ENCODE measurements at regions not wholly inside any gene's neighbourhood (a gene's known extent, or its start where the extent isn't known, plus 50 kb on each side); places are given as distances from the start of the nearest gene placed in this dataset.
"Not testable (repeated sequence)": the region's sequence is repeated elsewhere in the genome, so short reads cannot be mapped to it uniquely, and the experiment has no call there.

DNA sequence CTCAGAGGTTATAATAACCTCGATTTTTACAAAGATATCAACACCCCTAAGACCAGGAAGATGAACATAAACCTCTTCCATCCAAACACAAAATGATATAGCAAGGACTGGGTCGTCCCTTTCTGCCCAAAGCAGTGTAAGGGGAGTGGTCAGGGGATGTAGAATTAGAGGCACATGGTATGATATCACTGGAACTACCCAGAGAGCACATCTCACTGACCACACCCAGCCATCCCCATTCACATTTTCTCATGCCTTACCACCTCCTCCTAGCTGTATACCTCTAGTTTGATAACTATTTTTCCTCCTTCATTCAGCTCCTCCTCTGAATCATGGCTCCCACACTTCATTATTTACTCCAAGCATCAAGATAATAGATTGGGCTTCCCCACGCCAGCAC is 152.6 kb downstream of the COPS8 start:
- Mint-ChIP-seq H3K4me3 (no peak overlapping the region), H3K36me3 (no peaks in the 10 kb centered on the region), H3K27me3 (ENCODE audit: low read depth in 3 of 3) (peaks cover 0 to 3% (median 1%) of the 10 kb centered on the region in 3 donors), H3K4me1 (no peaks in the 10 kb centered on the region), H3K9me3 (peaks cover 18 to 38% (median 36%) of the 10 kb centered on the region in 7 donors), H3K27ac (no peak overlapping the region)
- no peak overlapping the region for H2AFZ ChIP-seq (ENCODE audit: insufficient read depth, low read depth, low read length, poor library complexity, severe bottlenecking)
- DNase-seq: no peak
- H3K4me3 ChIP-seq (replicated peaks in 1 of 3; ENCODE audit: low read depth in 2 of 3, low read length in 3 of 3): no peak overlapping the region
- H4K20me1 ChIP-seq (ENCODE audit: insufficient read depth, low read length): no peaks in the 10 kb centered on the region
- no peaks in the 10 kb centered on the region for H3K4me1 ChIP-seq (ENCODE audit: control insufficient read depth in 1 of 2, insufficient read depth in 2 of 2, low read length in 2 of 2)
- H3K4me2 ChIP-seq (replicated peaks; ENCODE audit: extremely low read depth, low read length, poor library complexity, severe bottlenecking): no peak overlapping the region
- peaks cover 22 to 31% of the 10 kb centered on the region in 2 donors for H3K9me3 ChIP-seq (replicated peaks in 1 of 2; ENCODE audit: control insufficient read depth in 1 of 2, insufficient read depth in 1 of 2, low read length in 2 of 2)
- H3K27ac ChIP-seq (ENCODE audit: low read depth in 1 of 2, low read length in 2 of 2): no peak overlapping the region
- intact Hi-C loops (cut with micrococcal nuclease): no loop called here
- TF ChIP-seq, protein P1, sequence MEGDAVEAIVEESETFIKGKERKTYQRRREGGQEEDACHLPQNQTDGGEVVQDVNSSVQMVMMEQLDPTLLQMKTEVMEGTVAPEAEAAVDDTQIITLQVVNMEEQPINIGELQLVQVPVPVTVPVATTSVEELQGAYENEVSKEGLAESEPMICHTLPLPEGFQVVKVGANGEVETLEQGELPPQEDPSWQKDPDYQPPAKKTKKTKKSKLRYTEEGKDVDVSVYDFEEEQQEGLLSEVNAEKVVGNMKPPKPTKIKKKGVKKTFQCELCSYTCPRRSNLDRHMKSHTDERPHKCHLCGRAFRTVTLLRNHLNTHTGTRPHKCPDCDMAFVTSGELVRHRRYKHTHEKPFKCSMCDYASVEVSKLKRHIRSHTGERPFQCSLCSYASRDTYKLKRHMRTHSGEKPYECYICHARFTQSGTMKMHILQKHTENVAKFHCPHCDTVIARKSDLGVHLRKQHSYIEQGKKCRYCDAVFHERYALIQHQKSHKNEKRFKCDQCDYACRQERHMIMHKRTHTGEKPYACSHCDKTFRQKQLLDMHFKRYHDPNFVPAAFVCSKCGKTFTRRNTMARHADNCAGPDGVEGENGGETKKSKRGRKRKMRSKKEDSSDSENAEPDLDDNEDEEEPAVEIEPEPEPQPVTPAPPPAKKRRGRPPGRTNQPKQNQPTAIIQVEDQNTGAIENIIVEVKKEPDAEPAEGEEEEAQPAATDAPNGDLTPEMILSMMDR (IDR thresholded peaks at IDR 0.05): no peak
- peaks cover 0 to 3% of the 10 kb centered on the region in 2 donors for H3K27me3 ChIP-seq (ENCODE audit: control insufficient read depth in 2 of 2, insufficient read depth in 2 of 2, low read length in 2 of 2)
- no CpG with 5 or more reads among the region's 3 CpGs for WGBS (ENCODE audit: insufficient coverage)
- no peaks in the 10 kb centered on the region for H3K79me2 ChIP-seq (ENCODE audit: insufficient read depth, low read length)
- no peaks in the 10 kb centered on the region for H3K36me3 ChIP-seq (replicated peaks in 1 of 2; ENCODE audit: control insufficient read depth in 1 of 2, insufficient read depth in 2 of 2, low read length in 2 of 2)
- no peak overlapping the region for H3K9ac ChIP-seq (ENCODE audit: insufficient read depth, low read length, poor library complexity, severe bottlenecking)

DNA sequence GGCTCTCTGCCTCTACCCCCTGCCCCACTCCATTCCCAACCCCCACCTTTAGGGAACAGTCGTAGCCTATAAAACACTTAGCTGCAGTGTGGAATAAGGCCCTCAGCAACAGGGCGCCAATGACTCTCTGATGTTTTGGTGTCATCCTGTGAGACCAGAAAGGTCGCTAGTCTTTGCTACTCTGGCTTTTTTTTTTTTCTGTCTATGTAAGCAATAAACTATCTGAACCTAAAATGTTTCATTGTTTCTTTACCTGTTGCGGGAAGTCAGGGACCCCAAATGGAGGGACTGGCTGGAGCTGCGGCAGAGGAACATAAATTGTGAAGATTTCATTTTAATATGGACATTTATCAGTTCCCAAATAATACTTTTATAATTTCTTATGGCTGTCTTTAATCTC is 154.6 kb downstream of the COPS8 start:
- no peak overlapping the region for H3K4me3 Mint-ChIP-seq
- no peak overlapping the region for H3K27ac ChIP-seq (ENCODE audit: low read depth in 1 of 2, low read length in 2 of 2)
- no peaks in the 10 kb centered on the region for H3K79me2 ChIP-seq (ENCODE audit: insufficient read depth, low read length)
- no peak overlapping the region for H3K9ac ChIP-seq (ENCODE audit: insufficient read depth, low read length, poor library complexity, severe bottlenecking)
- H2AFZ ChIP-seq (ENCODE audit: insufficient read depth, low read depth, low read length, poor library complexity, severe bottlenecking): no peak overlapping the region
- TF ChIP-seq, protein P1 (IDR thresholded peaks at IDR 0.05): no peak
- DNase-seq: no peak
- H3K9me3 ChIP-seq (replicated peaks in 1 of 2; ENCODE audit: control insufficient read depth in 1 of 2, insufficient read depth in 1 of 2, low read length in 2 of 2): peaks cover 22 to 33% of the 10 kb centered on the region in 2 donors
- peaks cover 11% of the 10 kb centered on the region for H3K4me1 Mint-ChIP-seq
- no peaks in the 10 kb centered on the region for H3K36me3 ChIP-seq (replicated peaks in 1 of 2; ENCODE audit: control insufficient read depth in 1 of 2, insufficient read depth in 2 of 2, low read length in 2 of 2)
- H3K4me2 ChIP-seq (replicated peaks; ENCODE audit: extremely low read depth, low read length, poor library complexity, severe bottlenecking): no peak overlapping the region
- H3K27ac Mint-ChIP-seq: no peak overlapping the region
- no peaks in the 10 kb centered on the region for H4K20me1 ChIP-seq (ENCODE audit: insufficient read depth, low read length)
- H3K9me3 Mint-ChIP-seq: peaks cover 20 to 40% (median 38%) of the 10 kb centered on the region in 7 donors
- peaks cover 0 to 3% (median 1%) of the 10 kb centered on the region in 3 donors for H3K27me3 Mint-ChIP-seq (ENCODE audit: low read depth in 3 of 3)
- 100% methylated on average over 1 of the region's 5 CpGs for WGBS (ENCODE audit: insufficient coverage)
- no peak overlapping the region for H3K4me3 ChIP-seq (replicated peaks in 1 of 3; ENCODE audit: low read depth in 2 of 3, low read length in 3 of 3)
- peaks cover 0 to 10% of the 10 kb centered on the region in 2 donors for H3K4me1 ChIP-seq (ENCODE audit: control insufficient read depth in 1 of 2, insufficient read depth in 2 of 2, low read length in 2 of 2)
- intact Hi-C loops (cut with micrococcal nuclease): no loop called here
- no peaks in the 10 kb centered on the region for H3K27me3 ChIP-seq (ENCODE audit: control insufficient read depth in 2 of 2, insufficient read depth in 2 of 2, low read length in 2 of 2)
- H3K36me3 Mint-ChIP-seq: no peaks in the 10 kb centered on the region

DNA sequence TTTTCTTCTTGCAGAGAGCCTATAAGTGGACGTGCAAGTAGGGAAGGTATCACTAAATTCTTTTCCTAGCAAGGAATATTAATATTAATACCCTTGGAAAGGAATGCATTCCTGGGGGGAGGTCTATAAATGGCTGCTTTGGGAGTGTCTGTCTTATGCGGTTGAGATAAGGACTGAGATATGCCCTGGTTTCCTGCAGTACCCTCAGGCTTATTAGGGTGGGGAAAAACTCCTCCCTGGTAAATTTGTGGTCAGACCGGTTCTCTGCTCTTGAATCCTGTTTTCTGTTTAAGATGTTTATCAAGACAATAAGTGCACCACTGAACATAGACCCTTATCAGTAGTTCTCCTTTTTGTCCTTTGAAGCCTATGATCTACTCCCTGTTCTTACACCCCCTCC is 155.2 kb downstream of the COPS8 start:
- H2AFZ ChIP-seq (ENCODE audit: insufficient read depth, low read depth, low read length, poor library complexity, severe bottlenecking); H4K20me1 ChIP-seq (ENCODE audit: insufficient read depth, low read length); H3K36me3 Mint-ChIP-seq; H3K27ac ChIP-seq (ENCODE audit: low read depth in 1 of 2, low read length in 2 of 2); H3K36me3 ChIP-seq (replicated peaks in 1 of 2; ENCODE audit: control insufficient read depth in 1 of 2, insufficient read depth in 2 of 2, low read length in 2 of 2); H3K4me2 ChIP-seq (replicated peaks; ENCODE audit: extremely low read depth, low read length, poor library complexity, severe bottlenecking); H3K4me3 Mint-ChIP-seq; H3K27me3 ChIP-seq (ENCODE audit: control insufficient read depth in 2 of 2, insufficient read depth in 2 of 2, low read length in 2 of 2); H3K4me3 ChIP-seq (replicated peaks in 1 of 3; ENCODE audit: low read depth in 2 of 3, low read length in 3 of 3); intact Hi-C loops (cut with micrococcal nuclease); H3K27ac Mint-ChIP-seq; DNase-seq; H3K9ac ChIP-seq (ENCODE audit: insufficient read depth, low read length, poor library complexity, severe bottlenecking); H3K27me3 Mint-ChIP-seq (ENCODE audit: low read depth in 3 of 3); H3K79me2 ChIP-seq (ENCODE audit: insufficient read depth, low read length): not testable (repeated sequence)
- Histone ChIP-seq H3K9me3 (replicated peaks in 1 of 2; ENCODE audit: control insufficient read depth in 1 of 2, insufficient read depth in 1 of 2, low read length in 2 of 2) (peaks cover 22 to 33% of the 10 kb centered on the region in 2 donors), H3K4me1 (ENCODE audit: control insufficient read depth in 1 of 2, insufficient read depth in 2 of 2, low read length in 2 of 2) (peaks cover 0 to 16% of the 10 kb centered on the region in 2 donors)
- Mint-ChIP-seq H3K9me3 (peaks cover 20 to 40% (median 38%) of the 10 kb centered on the region in 7 donors), H3K4me1 (peaks cover 17% of the 10 kb centered on the region)
- no CpG with 5 or more reads among the region's 3 CpGs for WGBS (ENCODE audit: insufficient coverage)
